Muscle of leg (tissue), 3 donors: ENCODE measurements at regions not wholly inside any gene's neighbourhood (a gene's known extent, or its start where the extent isn't known, plus 50 kb on each side); places are given as distances from the start of the nearest gene placed in this dataset.

Source experiments
- DNase-seq: peaks from one replicate; pipeline ENCODE4 v3.0.0; 2013
- H3K27ac ChIP-seq: one replicate; pipeline ENCODE4 v1.5.1; 2013; ENCODE audit warnings: mild to moderate bottlenecking, low read length, control low read depth
- H3K27me3 ChIP-seq: one replicate; pipeline ENCODE4 v1.6.1; 2013; ENCODE audit warnings: low read length; ENCODE audit not compliant: control insufficient read depth, insufficient read depth
- H3K36me3 ChIP-seq: one replicate; pipeline ENCODE4 v1.6.1; 2013; ENCODE audit warnings: low read length; ENCODE audit not compliant: control insufficient read depth, insufficient read depth
- H3K4me1 ChIP-seq: one replicate; pipeline ENCODE4 v1.6.1; 2013; ENCODE audit warnings: low read length; ENCODE audit not compliant: control insufficient read depth, insufficient read depth
- H3K4me3 ChIP-seq: one replicate; pipeline ENCODE4 v1.5.1; 2013; ENCODE audit warnings: low read length, control low read depth
- H3K9me3 ChIP-seq: replicated peaks from 2 replicates; pipeline ENCODE4 v1.6.1; 2013; ENCODE audit warnings: low read depth, low read length; ENCODE audit not compliant: control insufficient read depth
- whole genome bisulfite sequencing: methylation state at CpG from one replicate; pipeline ENCODE4 v1.1.5; 2013; ENCODE audit warnings: missing lambda C conversion rate; ENCODE audit not compliant: insufficient coverage; 5-methylcytosine and 5-hydroxymethylcytosine counted together

- Histone ChIP-seq H3K36me3 (no peaks in the 10 kb centered on the region), H3K4me3 (no peak overlapping the region), H3K4me1 (peaks cover 12% of the 10 kb centered on the region), H3K27ac (no peak overlapping the region), H3K9me3 (no peaks in the 10 kb centered on the region), H3K27me3 (no peaks in the 10 kb centered on the region)
- 100% methylated on average over 1 of the region's 6 CpGs for WGBS
- DNase-seq: no peak
These were observed 91.8 kb upstream of the CXCL14 start for GRCh38 chr5:135670588-135670987.

- 69% methylated on average over 2 of the region's 2 CpGs for WGBS
- Histone ChIP-seq H3K27me3 (no peaks in the 10 kb centered on the region), H3K36me3 (no peaks in the 10 kb centered on the region), H3K9me3 (no peaks in the 10 kb centered on the region), H3K4me3 (no peak overlapping the region), H3K4me1 (peaks cover 12% of the 10 kb centered on the region), H3K27ac (no peak overlapping the region)
- DNase-seq: no peak
These were observed 90.6 kb upstream of the CXCL14 start for GRCh38 chr5:135669416-135669815.

GRCh38 chr5:135667673-135668072 is 88.9 kb upstream of the CXCL14 start:
- H3K36me3 ChIP-seq: no peaks in the 10 kb centered on the region
- H3K27me3 ChIP-seq: no peaks in the 10 kb centered on the region
- DNase-seq: no peak
- no peak overlapping the region for H3K27ac ChIP-seq
- peaks cover 14% of the 10 kb centered on the region for H3K4me1 ChIP-seq
- H3K9me3 ChIP-seq: no peaks in the 10 kb centered on the region
- no CpG with 5 or more reads among the region's 2 CpGs for WGBS
- H3K4me3 ChIP-seq: no peak overlapping the region

- 100% methylated on average over 2 of the region's 3 CpGs for WGBS
These were observed 88.4 kb upstream of the CXCL14 start for GRCh38 chr5:135667204-135667603.

GRCh38 chr5:135662683-135663082 is 83.9 kb upstream of the CXCL14 start:
- Histone ChIP-seq H3K36me3 (no peaks in the 10 kb centered on the region), H3K4me1 (peaks cover 14% of the 10 kb centered on the region)

More at GRCh38 chr5:135667204-135667603, 88.4 kb upstream of the CXCL14 start:
- H3K27me3 ChIP-seq: no peaks in the 10 kb centered on the region
- H3K4me3 ChIP-seq: no peak overlapping the region
- no peaks in the 10 kb centered on the region for H3K36me3 ChIP-seq
- peaks cover 16% of the 10 kb centered on the region for H3K4me1 ChIP-seq
- DNase-seq: no peak
- no peak overlapping the region for H3K27ac ChIP-seq
- H3K9me3 ChIP-seq: no peaks in the 10 kb centered on the region

GRCh38 chr5:135662061-135662481 is 83.3 kb upstream of the CXCL14 start:
- Histone ChIP-seq H3K9me3 (peaks cover 2% of the 10 kb centered on the region), H3K4me1 (peaks cover 14% of the 10 kb centered on the region), H3K27ac (no peak overlapping the region), H3K36me3 (no peaks in the 10 kb centered on the region), H3K4me3 (no peak overlapping the region), H3K27me3 (peaks cover 9% of the 10 kb centered on the region)
- 17% methylated on average over 1 of the region's 3 CpGs for WGBS
- peak; percentile 72 for DNase-seq

More at GRCh38 chr5:135662683-135663082, 83.9 kb upstream of the CXCL14 start:
- no peak for DNase-seq
- Histone ChIP-seq H3K27me3 (peaks cover 9% of the 10 kb centered on the region), H3K9me3 (peaks cover 2% of the 10 kb centered on the region), H3K4me3 (no peak overlapping the region), H3K27ac (no peak overlapping the region)
- WGBS: 72% methylated on average over 3 of the region's 3 CpGs

GRCh38 chr5:135660826-135661575 is 82.2 kb upstream of the CXCL14 start:
- Histone ChIP-seq H3K36me3 (no peaks in the 10 kb centered on the region), H3K4me3 (no peak overlapping the region), H3K27ac (no peak overlapping the region), H3K27me3 (peaks cover 9% of the 10 kb centered on the region), H3K9me3 (peaks cover 2% of the 10 kb centered on the region), H3K4me1 (peaks cover 17% of the 10 kb centered on the region)
- WGBS: 25% methylated on average over 3 of the region's 3 CpGs
- DNase-seq: no peak

- peaks cover 2% of the 10 kb centered on the region for H3K9me3 ChIP-seq
- peaks cover 43% of the 10 kb centered on the region for H3K4me1 ChIP-seq
- H3K27me3 ChIP-seq: peaks cover 9% of the 10 kb centered on the region
- H3K27ac ChIP-seq: no peak overlapping the region
- H3K4me3 ChIP-seq: no peak overlapping the region
- DNase-seq: no peak
- 40% methylated on average over 1 of the region's 3 CpGs for WGBS
- no peaks in the 10 kb centered on the region for H3K36me3 ChIP-seq
These were observed 78.9 kb upstream of the CXCL14 start for GRCh38 chr5:135657536-135658305.

GRCh38 chr5:135655468-135655815 is 76.7 kb upstream of the CXCL14 start:
- Histone ChIP-seq H3K27me3 (peaks cover 4% of the 10 kb centered on the region), H3K9me3 (peaks cover 2% of the 10 kb centered on the region), H3K4me1 (peaks cover 30% of the 10 kb centered on the region), H3K27ac (peak overlapping the region; percentile 91), H3K4me3 (no peak overlapping the region), H3K36me3 (no peaks in the 10 kb centered on the region)
- peak; percentile 98 for DNase-seq
- 54% methylated on average over 2 of the region's 4 CpGs for WGBS

- peak; percentile 98 for DNase-seq
- Histone ChIP-seq H3K36me3 (no peaks in the 10 kb centered on the region), H3K27ac (peak overlapping the region; percentile 91)
These were observed 76.1 kb upstream of the CXCL14 start for GRCh38 chr5:135654761-135655467.

More at GRCh38 chr5:135654761-135655467, 76.1 kb upstream of the CXCL14 start:
- H3K9me3 ChIP-seq: peaks cover 2% of the 10 kb centered on the region
- 29% methylated on average over 10 of the region's 12 CpGs for WGBS
- H3K27me3 ChIP-seq: peaks cover 4% of the 10 kb centered on the region
- H3K4me3 ChIP-seq: no peak overlapping the region
- H3K4me1 ChIP-seq: peaks cover 30% of the 10 kb centered on the region
